HUES48 (cell line): ENCODE measurements at regions not wholly inside any gene's neighbourhood (a gene's known extent, or its start where the extent isn't known, plus 50 kb on each side); places are given as distances from the start of the nearest gene placed in this dataset.
"Not testable (repeated sequence)": the region's sequence is repeated elsewhere in the genome, so short reads cannot be mapped to it uniquely, and the experiment has no call there.

ENCODE experiments used
- H3K27ac ChIP-seq: one replicate; pipeline ENCODE4 v1.7.0; 2013; ENCODE audit warnings: low read depth, low read length, inconsistent platforms
- H3K27me3 ChIP-seq: 2 replicates; pipeline ENCODE4 v1.6.1; 2013; ENCODE audit warnings: mild to moderate bottlenecking, low read length; ENCODE audit not compliant: control insufficient read depth, insufficient read depth
- H3K36me3 ChIP-seq: 2 replicates; pipeline ENCODE4 v1.6.1; 2013; ENCODE audit warnings: low read length; ENCODE audit not compliant: control insufficient read depth, insufficient read depth
- H3K4me1 ChIP-seq: 2 replicates; pipeline ENCODE4 v1.6.1; 2013; ENCODE audit warnings: mild to moderate bottlenecking, low read length; ENCODE audit not compliant: control insufficient read depth, insufficient read depth
- H3K4me3 ChIP-seq: 2 replicates; pipeline ENCODE4 v1.5.1; 2013; ENCODE audit warnings: mild to moderate bottlenecking, low read depth, low read length
- H3K9ac ChIP-seq: 2 replicates; pipeline ENCODE4 v1.6.1; 2013; ENCODE audit warnings: mild to moderate bottlenecking, low read depth, low read length, moderate library complexity
- H3K9me3 ChIP-seq: 2 replicates; pipeline ENCODE4 v1.6.1; 2013; ENCODE audit warnings: low read length; ENCODE audit not compliant: control insufficient read depth, insufficient read depth

- Histone ChIP-seq H3K36me3 (no peaks in the 10 kb centered on the region), H3K4me1 (peaks cover 37% of the 10 kb centered on the region), H3K27me3 (no peaks in the 10 kb centered on the region), H3K9ac (no peak overlapping the region), H3K9me3 (no peaks in the 10 kb centered on the region), H3K27ac (no peak overlapping the region), H3K4me3 (no peak overlapping the region)
Observed at GRCh38 chr1:60888126-60888525, 194.2 kb upstream of the NFIA start.

- H3K9me3 ChIP-seq, result no peaks in the 10 kb centered on the region
- H3K4me1 ChIP-seq, result peaks cover 31% of the 10 kb centered on the region
- H3K27ac ChIP-seq, result peak overlapping the region; percentile 11
- 0 out of 2 replicates have a peak overlapping the region, but pooled peaks have one; percentile 4 for H3K4me3 ChIP-seq
- no peaks in the 10 kb centered on the region for H3K36me3 ChIP-seq
- H3K9ac ChIP-seq, result no peak overlapping the region
- H3K27me3 ChIP-seq, result no peaks in the 10 kb centered on the region
Observed at GRCh38 chr1:60886793-60887331, 195.5 kb upstream of the NFIA start.

- peaks cover 26% of the 10 kb centered on the region for H3K4me1 ChIP-seq
Observed at GRCh38 chr1:60886090-60886489, 196.3 kb upstream of the NFIA start.

GRCh38 chr1:60880202-60880601, 202.2 kb upstream of the NFIA start:
- Histone ChIP-seq H3K4me3 (no peak overlapping the region), H3K27ac (no peak overlapping the region), H3K27me3 (no peaks in the 10 kb centered on the region), H3K9ac (no peak overlapping the region), H3K36me3 (no peaks in the 10 kb centered on the region), H3K9me3 (no peaks in the 10 kb centered on the region), H3K4me1 (no peaks in the 10 kb centered on the region)

More at GRCh38 chr1:60886090-60886489, 196.3 kb upstream of the NFIA start:
- Histone ChIP-seq H3K9me3 (no peaks in the 10 kb centered on the region), H3K4me3 (no peak overlapping the region), H3K27ac (no peak overlapping the region), H3K27me3 (no peaks in the 10 kb centered on the region), H3K9ac (no peak overlapping the region), H3K36me3 (no peaks in the 10 kb centered on the region)

GRCh38 chr1:60878323-60878722, 204.0 kb upstream of the NFIA start:
- H3K27ac ChIP-seq, result no peak overlapping the region
- no peaks in the 10 kb centered on the region for H3K36me3 ChIP-seq
- no peaks in the 10 kb centered on the region for H3K9me3 ChIP-seq
- no peak overlapping the region for H3K4me3 ChIP-seq
- H3K9ac ChIP-seq, result no peak overlapping the region
- no peaks in the 10 kb centered on the region for H3K4me1 ChIP-seq
- no peaks in the 10 kb centered on the region for H3K27me3 ChIP-seq

GRCh38 chr1:60877376-60877775, 205.0 kb upstream of the NFIA start:
- Histone ChIP-seq H3K9me3 (no peaks in the 10 kb centered on the region), H3K9ac (no peak overlapping the region), H3K4me3 (no peak overlapping the region), H3K27ac (no peak overlapping the region), H3K36me3 (no peaks in the 10 kb centered on the region), H3K27me3 (no peaks in the 10 kb centered on the region), H3K4me1 (no peaks in the 10 kb centered on the region)

GRCh38 chr1:60876952-60877351, 205.4 kb upstream of the NFIA start:
- H3K4me3 ChIP-seq, result no peak overlapping the region

GRCh38 chr1:60875138-60875537, 207.2 kb upstream of the NFIA start:
- Histone ChIP-seq H3K4me1 (peaks cover 13% of the 10 kb centered on the region), H3K27ac (no peak overlapping the region), H3K36me3 (no peaks in the 10 kb centered on the region), H3K9ac (no peak overlapping the region), H3K9me3 (no peaks in the 10 kb centered on the region), H3K27me3 (no peaks in the 10 kb centered on the region), H3K4me3 (no peak overlapping the region)

More at GRCh38 chr1:60876952-60877351, 205.4 kb upstream of the NFIA start:
- Histone ChIP-seq H3K27me3 (no peaks in the 10 kb centered on the region), H3K9ac (no peak overlapping the region), H3K36me3 (no peaks in the 10 kb centered on the region), H3K27ac (no peak overlapping the region), H3K9me3 (no peaks in the 10 kb centered on the region), H3K4me1 (no peaks in the 10 kb centered on the region)

- H3K4me1 ChIP-seq, result peaks cover 14% of the 10 kb centered on the region
- H3K36me3 ChIP-seq, result no peaks in the 10 kb centered on the region
- no peak overlapping the region for H3K4me3 ChIP-seq
- H3K27me3 ChIP-seq, result no peaks in the 10 kb centered on the region
- H3K9ac ChIP-seq, result no peak overlapping the region
- no peak overlapping the region for H3K27ac ChIP-seq
- no peaks in the 10 kb centered on the region for H3K9me3 ChIP-seq
Observed at GRCh38 chr1:60874718-60875117, 207.6 kb upstream of the NFIA start.

GRCh38 chr1:60873396-60873795, 209.0 kb upstream of the NFIA start:
- H3K9me3 ChIP-seq, H3K36me3 ChIP-seq, H3K9ac ChIP-seq, H3K4me3 ChIP-seq, H3K27me3 ChIP-seq, H3K27ac ChIP-seq: not testable (repeated sequence)
- H3K4me1 ChIP-seq, result peaks cover 16% of the 10 kb centered on the region

- H3K4me3 ChIP-seq, result no peak overlapping the region
- no peaks in the 10 kb centered on the region for H3K27me3 ChIP-seq
- no peaks in the 10 kb centered on the region for H3K9me3 ChIP-seq
- no peaks in the 10 kb centered on the region for H3K36me3 ChIP-seq
- peaks cover 25% of the 10 kb centered on the region for H3K4me1 ChIP-seq
- H3K9ac ChIP-seq, result no peak overlapping the region
- H3K27ac ChIP-seq, result no peak overlapping the region
Observed at GRCh38 chr1:60872426-60873054, 209.8 kb upstream of the NFIA start.
